ENCODE measurements at regions not wholly inside any gene's neighbourhood (a gene's known extent, or its start where the extent isn't known, plus 50 kb on each side); places are given as distances from the start of the nearest gene placed in this dataset.

GRCh38 chr11:32316858-32317642 is 118.3 kb downstream of the WT1 start:
- TF ChIP-seq CTCF (IDR thresholded peaks at IDR 0.05) (no peak), POLR2AphosphoS5 (IDR thresholded peaks at IDR 0.05) (no peak)
